Fibroblast of pulmonary artery (primary cell): ENCODE measurements at regions not wholly inside any gene's neighbourhood (a gene's known extent, or its start where the extent isn't known, plus 50 kb on each side); places are given as distances from the start of the nearest gene placed in this dataset.

Experiments used
- DNase-seq: peaks from one replicate; pipeline ENCODE4 v3.0.0-alpha.2; 2010; ENCODE audit warnings: low read depth
- H3K4me3 ChIP-seq: replicated peaks from 2 replicates; pipeline ENCODE4 v1.5.1; 2011; ENCODE audit warnings: low read depth, mild to moderate bottlenecking, control low read depth, low read length, moderate library complexity
- TF ChIP-seq, protein P1 (sequence below): IDR thresholded peaks from 2 replicates; pipeline ENCODE4 v1.5.1; 2011; ENCODE audit warnings: mild to moderate bottlenecking, control low read depth, low read length, inconsistent platforms; ENCODE audit errors: missing control alignments

DNA sequence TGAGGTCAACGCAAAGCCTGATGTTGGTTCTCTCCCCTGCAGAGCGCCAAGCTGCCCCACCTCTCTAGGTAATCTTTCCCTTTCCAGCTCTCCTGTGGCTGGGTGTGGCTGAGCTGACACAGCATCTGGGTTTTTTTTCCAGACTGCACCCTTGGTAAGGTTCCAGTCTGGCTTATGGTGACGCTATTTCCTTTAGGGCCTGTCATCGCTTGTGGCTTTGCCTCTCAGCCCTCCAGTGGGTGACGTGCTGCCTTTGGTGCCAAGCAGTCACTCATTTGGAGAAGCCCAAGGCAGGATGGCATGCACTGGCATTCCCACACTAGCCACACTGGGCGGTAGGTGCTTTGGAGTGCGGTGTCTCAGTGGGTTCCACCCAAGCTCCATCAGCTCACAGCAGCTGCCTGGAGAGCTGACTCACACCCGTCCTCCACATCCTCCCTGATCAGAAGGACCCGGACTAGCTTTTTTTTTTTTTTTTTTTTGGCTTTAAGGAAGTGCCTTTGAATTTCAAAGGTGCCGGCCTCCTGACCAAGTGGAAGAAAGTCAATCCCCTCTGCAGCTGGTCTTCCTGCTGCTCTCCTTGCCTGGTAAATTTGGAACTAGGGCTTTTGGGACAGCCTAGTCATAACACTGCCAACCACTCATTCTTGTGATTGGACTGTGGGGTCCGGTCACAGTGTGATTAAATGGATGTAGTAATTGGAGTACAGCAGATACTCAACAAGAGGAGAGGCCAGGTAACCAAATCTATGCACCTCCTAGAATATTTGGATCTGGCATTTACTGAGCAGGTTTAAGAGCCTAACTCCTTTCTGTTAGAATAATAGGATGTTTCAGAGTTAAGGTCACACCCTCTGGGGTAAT is 153.6 kb downstream of the CD83 start:
- TF ChIP-seq, protein P1, sequence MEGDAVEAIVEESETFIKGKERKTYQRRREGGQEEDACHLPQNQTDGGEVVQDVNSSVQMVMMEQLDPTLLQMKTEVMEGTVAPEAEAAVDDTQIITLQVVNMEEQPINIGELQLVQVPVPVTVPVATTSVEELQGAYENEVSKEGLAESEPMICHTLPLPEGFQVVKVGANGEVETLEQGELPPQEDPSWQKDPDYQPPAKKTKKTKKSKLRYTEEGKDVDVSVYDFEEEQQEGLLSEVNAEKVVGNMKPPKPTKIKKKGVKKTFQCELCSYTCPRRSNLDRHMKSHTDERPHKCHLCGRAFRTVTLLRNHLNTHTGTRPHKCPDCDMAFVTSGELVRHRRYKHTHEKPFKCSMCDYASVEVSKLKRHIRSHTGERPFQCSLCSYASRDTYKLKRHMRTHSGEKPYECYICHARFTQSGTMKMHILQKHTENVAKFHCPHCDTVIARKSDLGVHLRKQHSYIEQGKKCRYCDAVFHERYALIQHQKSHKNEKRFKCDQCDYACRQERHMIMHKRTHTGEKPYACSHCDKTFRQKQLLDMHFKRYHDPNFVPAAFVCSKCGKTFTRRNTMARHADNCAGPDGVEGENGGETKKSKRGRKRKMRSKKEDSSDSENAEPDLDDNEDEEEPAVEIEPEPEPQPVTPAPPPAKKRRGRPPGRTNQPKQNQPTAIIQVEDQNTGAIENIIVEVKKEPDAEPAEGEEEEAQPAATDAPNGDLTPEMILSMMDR = no peak
- H3K4me3 ChIP-seq = no peak overlapping the region
- DNase-seq = peak; percentile 80

DNA sequence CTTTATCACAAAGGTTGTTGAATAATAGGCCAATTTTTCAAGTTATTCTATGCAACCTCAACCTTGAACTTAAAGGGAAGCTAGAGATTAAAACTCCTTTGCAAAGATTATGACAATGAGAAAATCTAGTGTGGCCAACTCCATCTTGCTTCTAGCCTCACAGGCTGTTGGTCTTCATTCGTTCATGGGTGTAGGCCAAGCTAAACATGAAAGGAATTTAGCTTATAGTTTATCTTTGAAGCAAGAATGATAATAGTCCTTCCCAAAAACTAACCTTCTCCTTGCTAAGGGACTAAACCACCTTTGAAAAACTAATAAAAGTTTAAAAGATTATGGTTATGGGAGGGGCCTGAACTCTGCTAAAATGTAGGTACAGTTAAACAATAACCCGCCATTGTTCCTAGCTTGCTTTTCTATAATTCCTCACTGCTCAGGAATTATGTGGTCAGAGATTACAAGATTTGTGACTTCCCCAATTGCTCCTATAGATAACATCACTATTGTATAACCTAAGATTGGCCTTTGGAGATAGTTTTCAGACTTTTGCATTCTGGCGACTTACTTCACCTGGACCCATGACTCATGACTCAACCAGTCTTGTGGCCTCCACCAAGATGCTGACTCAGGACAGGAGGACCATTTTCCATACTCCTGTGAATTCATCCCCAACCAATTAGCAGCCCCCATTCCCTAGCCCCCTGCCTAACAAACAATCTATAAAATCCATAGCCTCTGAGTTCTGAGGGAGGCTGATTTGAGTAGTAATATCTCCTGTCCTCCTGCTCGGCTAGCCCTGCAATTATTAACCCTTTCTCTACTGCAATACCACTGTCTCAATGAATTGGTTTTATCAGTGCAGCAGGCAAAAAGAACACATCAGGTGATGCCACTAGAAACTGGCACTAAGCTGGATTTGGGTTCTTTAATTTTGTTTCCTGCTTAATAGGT is 154.5 kb downstream of the CD83 start:
- TF ChIP-seq, protein P1 = no peak
- peak; percentile 45 for DNase-seq
- H3K4me3 ChIP-seq = no peak overlapping the region

DNA sequence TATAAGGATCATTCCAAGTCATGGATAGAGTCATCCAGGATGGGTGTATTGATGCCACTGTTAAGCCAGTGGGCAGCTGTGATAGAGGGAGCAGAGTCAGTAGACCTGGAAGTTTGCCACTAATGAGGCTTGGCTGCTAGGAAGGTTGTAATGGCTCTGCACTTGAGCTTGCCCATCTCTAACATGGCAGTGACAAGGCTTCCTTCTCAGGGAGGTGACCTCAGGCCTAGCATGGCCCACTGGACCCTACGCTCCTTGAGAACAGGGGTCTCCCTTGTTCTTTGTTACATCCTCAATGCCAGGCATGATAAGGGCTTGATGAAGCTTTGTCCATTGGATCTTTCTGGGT is 155.1 kb downstream of the CD83 start:
- no peak for DNase-seq
- H3K4me3 ChIP-seq = no peak overlapping the region
- TF ChIP-seq, protein P1 = no peak

DNA sequence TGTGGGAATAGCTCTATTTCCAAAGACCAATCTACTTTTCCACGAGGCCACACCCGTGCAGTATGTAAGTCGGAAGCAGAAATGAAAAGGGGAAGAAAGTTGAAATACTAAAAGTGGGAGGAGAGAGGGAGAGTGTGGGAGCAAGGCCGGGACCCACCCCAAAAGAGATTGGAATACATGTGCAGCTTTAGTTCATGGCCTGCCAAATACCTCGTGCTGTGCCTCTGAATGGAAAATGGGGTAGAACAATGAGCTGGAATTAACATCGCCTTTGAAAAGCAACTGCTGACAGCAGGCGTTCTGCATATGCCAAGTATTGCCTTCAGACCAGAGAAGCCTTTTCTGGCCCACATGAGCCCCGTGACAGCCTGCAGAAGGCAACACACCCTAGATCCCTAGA is 155.6 kb downstream of the CD83 start:
- TF ChIP-seq, protein P1 = no peak
- H3K4me3 ChIP-seq = no peak overlapping the region
- no peak for DNase-seq

DNA sequence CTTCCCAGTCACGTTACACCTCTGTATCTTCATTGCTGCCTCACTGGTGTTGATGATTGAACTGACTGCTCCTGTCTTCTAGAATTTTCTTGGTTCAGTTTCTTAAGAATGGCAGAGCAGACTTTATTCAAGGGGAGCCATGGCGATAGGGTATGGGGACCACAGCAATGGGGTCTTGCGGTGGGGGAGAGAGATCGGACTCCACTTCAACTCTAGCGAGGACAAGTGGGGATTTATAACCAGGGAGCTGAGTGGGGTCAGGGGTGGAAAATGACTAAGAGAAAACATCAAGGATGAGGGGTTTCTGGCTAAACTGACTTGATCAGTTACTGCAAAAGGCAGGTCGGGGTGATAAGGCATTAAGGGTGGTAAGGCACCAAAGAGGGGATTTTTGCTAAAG is 156.4 kb downstream of the CD83 start:
- H3K4me3 ChIP-seq = no peak overlapping the region
- no peak for DNase-seq
- TF ChIP-seq, protein P1 = no peak

- H3K4me3 ChIP-seq = no peak overlapping the region
- TF ChIP-seq, protein P1 = no peak
- no peak for DNase-seq
Measured at GRCh38 chr6:14274546-14275492, 157.2 kb downstream of the CD83 start.
